Endodermal cell (in vitro differentiated cells): ENCODE measurements at regions not wholly inside any gene's neighbourhood (a gene's known extent, or its start where the extent isn't known, plus 50 kb on each side); places are given as distances from the start of the nearest gene placed in this dataset.

Experiments
- DNase-seq: peaks from one replicate; pipeline ENCODE4 v3.0.0-alpha.2; 2017
- H3K27ac ChIP-seq: 2 replicates; pipeline ENCODE4 v1.5.1; 2013; ENCODE audit warnings: mild to moderate bottlenecking, low read depth, low read length, moderate library complexity
- H3K27me3 ChIP-seq: 2 replicates; pipeline ENCODE4 v1.6.1; 2013; ENCODE audit warnings: mild to moderate bottlenecking, low read length, moderate library complexity; ENCODE audit not compliant: insufficient read depth, control insufficient read depth, poor library complexity, severe bottlenecking
- H3K36me3 ChIP-seq: 2 replicates; pipeline ENCODE4 v1.7.0; 2013; ENCODE audit warnings: mild to moderate bottlenecking, low read length, moderate library complexity; ENCODE audit not compliant: control insufficient read depth, insufficient read depth
- H3K4me1 ChIP-seq: one replicate; pipeline ENCODE4 v1.7.0; 2013; ENCODE audit warnings: low read length; ENCODE audit not compliant: control insufficient read depth, insufficient read depth
- H3K4me3 ChIP-seq: 2 replicates; pipeline ENCODE4 v1.5.1; 2013; ENCODE audit warnings: mild to moderate bottlenecking, low read length, moderate library complexity
- H3K9ac ChIP-seq: 2 replicates; pipeline ENCODE4 v1.6.1; 2013; ENCODE audit warnings: mild to moderate bottlenecking, low read length, moderate library complexity; ENCODE audit not compliant: poor library complexity, severe bottlenecking; ENCODE audit errors: extremely low read depth
- H3K9me3 ChIP-seq: 2 replicates; pipeline ENCODE4 v1.6.1; 2013; ENCODE audit warnings: mild to moderate bottlenecking, low read length, moderate library complexity; ENCODE audit not compliant: control insufficient read depth
- H3K27ac Mint-ChIP-seq: 2 replicates; pipeline ENCODE4 v1.8.0; 2020; ENCODE audit warnings: mixed read lengths
- H3K27me3 Mint-ChIP-seq: 2 replicates; pipeline ENCODE4 v1.8.0; 2021; ENCODE audit warnings: mild to moderate bottlenecking, mixed read lengths; ENCODE audit not compliant: insufficient read depth
- H3K36me3 Mint-ChIP-seq: 2 replicates; pipeline ENCODE4 v1.8.0; 2020; ENCODE audit warnings: low read depth, mixed read lengths
- H3K4me1 Mint-ChIP-seq: 2 replicates; pipeline ENCODE4 v1.8.0; 2020; ENCODE audit warnings: mixed read lengths
- H3K4me3 Mint-ChIP-seq: 2 replicates; pipeline ENCODE4 v1.8.0; 2020; ENCODE audit warnings: mild to moderate bottlenecking, moderate library complexity, mixed read lengths
- H3K9me3 Mint-ChIP-seq: 2 replicates; pipeline ENCODE4 v1.8.0; 2020; ENCODE audit warnings: mild to moderate bottlenecking, mixed read lengths
- CTCF ChIP-seq: fragments of 200-600 bp; sonication (generic); conservative IDR thresholded peaks from 2 replicates; pipeline ENCODE4 v1.5.0; 2021; ENCODE audit warnings: antibody characterized with exemption, mild to moderate bottlenecking
- WGBS, 2 experiments: methylation state at CpG; one replicate each; pipeline versions ENCODE4 v1.1.5 to v1.1.7; 2013; ENCODE audit warnings: missing lambda C conversion rate in 2 of 2, mixed read lengths in 1 of 2; ENCODE audit not compliant: insufficient coverage in 1 of 2, insufficient read length in 1 of 2; 5-methylcytosine and 5-hydroxymethylcytosine counted together

GRCh38 chr9:73579823-73580222 lies 428.2 kb downstream of the ANXA1 start:
- Mint-ChIP-seq H3K27me3 (no peaks in the 10 kb centered on the region), H3K9me3 (no peaks in the 10 kb centered on the region), H3K4me1 (no peaks in the 10 kb centered on the region), H3K4me3 (no peak overlapping the region), H3K36me3 (no peaks in the 10 kb centered on the region), H3K27ac (no peak overlapping the region)
- H3K4me3 ChIP-seq: no peak overlapping the region
- 89% methylated on average over 2 of the region's 2 CpGs; no CpG with 5 or more reads in 1 of the 2 experiments for WGBS, 2 experiments
- no peaks in the 10 kb centered on the region for H3K27me3 ChIP-seq
- no peak overlapping the region for H3K27ac ChIP-seq
- H3K4me1 ChIP-seq: no peaks in the 10 kb centered on the region
- H3K36me3 ChIP-seq: no peaks in the 10 kb centered on the region
- TF ChIP-seq CTCF: no peak
- no peak for DNase-seq
- H3K9ac ChIP-seq: no peak overlapping the region
- H3K9me3 ChIP-seq: no peaks in the 10 kb centered on the region

GRCh38 chr9:73583576-73583975 lies 431.9 kb downstream of the ANXA1 start:
- H3K36me3 ChIP-seq: no peaks in the 10 kb centered on the region
- no peaks in the 10 kb centered on the region for H3K27me3 Mint-ChIP-seq
- no peaks in the 10 kb centered on the region for H3K27me3 ChIP-seq
- H3K27ac ChIP-seq: no peak overlapping the region
- H3K36me3 Mint-ChIP-seq: no peaks in the 10 kb centered on the region
- no peak for DNase-seq
- H3K4me3 ChIP-seq: no peak overlapping the region
- H3K4me1 Mint-ChIP-seq: no peaks in the 10 kb centered on the region
- H3K9ac ChIP-seq: no peak overlapping the region
- H3K9me3 Mint-ChIP-seq: no peaks in the 10 kb centered on the region
- H3K4me1 ChIP-seq: no peaks in the 10 kb centered on the region
- H3K9me3 ChIP-seq: no peaks in the 10 kb centered on the region
- H3K27ac Mint-ChIP-seq: no peak overlapping the region
- no peak overlapping the region for H3K4me3 Mint-ChIP-seq
- no peak for TF ChIP-seq CTCF

GRCh38 chr9:73595036-73595545 lies 443.4 kb downstream of the ANXA1 start:
- no peaks in the 10 kb centered on the region for H3K27me3 Mint-ChIP-seq
- H3K27ac ChIP-seq: no peak overlapping the region
- no peaks in the 10 kb centered on the region for H3K36me3 ChIP-seq
- no peak overlapping the region for H3K9ac ChIP-seq
- H3K4me3 ChIP-seq: no peak overlapping the region
- H3K9me3 ChIP-seq: no peaks in the 10 kb centered on the region
- 95% methylated on average over 3 of the region's 3 CpGs; no CpG with 5 or more reads in 1 of the 2 experiments for WGBS, 2 experiments
- no peaks in the 10 kb centered on the region for H3K9me3 Mint-ChIP-seq
- H3K27me3 ChIP-seq: no peaks in the 10 kb centered on the region
- H3K4me3 Mint-ChIP-seq: no peak overlapping the region
- H3K36me3 Mint-ChIP-seq: no peaks in the 10 kb centered on the region
- DNase-seq: no peak
- TF ChIP-seq CTCF: no peak
- no peak overlapping the region for H3K27ac Mint-ChIP-seq
- peaks cover 25% of the 10 kb centered on the region for H3K4me1 Mint-ChIP-seq
- peaks cover 8% of the 10 kb centered on the region for H3K4me1 ChIP-seq
